HG03135 (cell line): ENCODE measurements at regions not wholly inside any gene's neighbourhood (a gene's known extent, or its start where the extent isn't known, plus 50 kb on each side); places are given as distances from the start of the nearest gene placed in this dataset.
"Not testable (repeated sequence)": the region's sequence is repeated elsewhere in the genome, so short reads cannot be mapped to it uniquely, and the experiment has no call there.

Experiments
- ATAC-seq: cut with Tn5 transposase; IDR thresholded peaks from one replicate; pipeline ENCODE4 v1.9.1; 2021; ENCODE audit warnings: mild to moderate bottlenecking, moderate library complexity; ENCODE audit not compliant: unreplicated experiment

- ATAC-seq = no peak
Measured at GRCh38 chr20:12112089-12112474, 194.4 kb downstream of the BTBD3 start.

- ATAC-seq = no peak
Measured at GRCh38 chr20:12112665-12113064, 195.0 kb downstream of the BTBD3 start.

GRCh38 chr20:12113075-12113467 is 195.4 kb downstream of the BTBD3 start:
- no peak for ATAC-seq

- no peak for ATAC-seq
Measured at GRCh38 chr20:12113468-12114371, 196.0 kb downstream of the BTBD3 start.

- not testable (repeated sequence) for ATAC-seq
Measured at GRCh38 chr20:12129114-12129513, 211.4 kb downstream of the BTBD3 start.

GRCh38 chr20:12129532-12129931 is 211.8 kb downstream of the BTBD3 start:
- not testable (repeated sequence) for ATAC-seq

GRCh38 chr20:12130781-12131180 is 213.1 kb downstream of the BTBD3 start:
- ATAC-seq = no peak

GRCh38 chr20:12133553-12133952 is 215.9 kb downstream of the BTBD3 start:
- no peak for ATAC-seq

- not testable (repeated sequence) for ATAC-seq
Measured at GRCh38 chr20:12145951-12146350, 228.3 kb downstream of the BTBD3 start.

GRCh38 chr20:12152996-12153395 is 235.3 kb downstream of the BTBD3 start:
- no peak for ATAC-seq

- no peak for ATAC-seq
Measured at GRCh38 chr20:12153628-12154027, 235.9 kb downstream of the BTBD3 start.

GRCh38 chr20:12156252-12156651 is 238.6 kb downstream of the BTBD3 start:
- ATAC-seq = no peak

GRCh38 chr20:12159261-12159660 is 241.6 kb downstream of the BTBD3 start:
- ATAC-seq = no peak

- no peak for ATAC-seq
Measured at GRCh38 chr20:12161734-12162133, 244.0 kb downstream of the BTBD3 start.

GRCh38 chr20:12166053-12166717 is 248.5 kb downstream of the BTBD3 start:
- ATAC-seq = no peak

GRCh38 chr20:12170406-12170805 is 252.7 kb downstream of the BTBD3 start:
- ATAC-seq = no peak

- no peak for ATAC-seq
Measured at GRCh38 chr20:12171923-12172524, 254.3 kb downstream of the BTBD3 start.

- no peak for ATAC-seq
Measured at GRCh38 chr20:12173347-12174012, 255.8 kb downstream of the BTBD3 start.

- no peak for ATAC-seq
Measured at GRCh38 chr20:12175538-12175937, 257.8 kb downstream of the BTBD3 start.

- no peak for ATAC-seq
Measured at GRCh38 chr20:12177657-12178293, 260.1 kb downstream of the BTBD3 start.

GRCh38 chr20:12179692-12180091 is 262.0 kb downstream of the BTBD3 start:
- no peak for ATAC-seq
